K562 (cell line): ENCODE measurements at regions not wholly inside any gene's neighbourhood (a gene's known extent, or its start where the extent isn't known, plus 50 kb on each side); places are given as distances from the start of the nearest gene placed in this dataset.

Source experiments
- L3MBTL2 ChIP-seq: fragments of 450-650 bp; IDR thresholded peaks from 2 replicates; pipeline ENCODE4 v1.6.1; 2016; ENCODE audit warnings: mild to moderate bottlenecking, moderate library complexity
- SMC3 ChIP-seq: conservative IDR thresholded peaks from 2 replicates; pipeline ENCODE4 v1.6.1; 2011; ENCODE audit warnings: low read depth, low read length, improper control_type of control experiment; ENCODE audit not compliant: insufficient read depth

- TF ChIP-seq SMC3: no peak
- no peak for TF ChIP-seq L3MBTL2
Measured at GRCh38 chr7:155223021-155223420, 74.7 kb upstream of the INSIG1 start.
